Adrenal gland (tissue), 5 donors: ENCODE measurements at regions not wholly inside any gene's neighbourhood (a gene's known extent, or its start where the extent isn't known, plus 50 kb on each side); places are given as distances from the start of the nearest gene placed in this dataset.

Source experiments
- CTCF ChIP-seq, 6 experiments: fragments of 450-650 bp in 4 of 6; fragments of 200-600 bp in 2 of 6; sonication (generic) in 1 of 6; IDR thresholded peaks; 1 replicate in 5 of 6; 2 replicates in 1 of 6; pipeline versions ENCODE4 v1.5.1 to v1.8.0; 2016 to 2021; ENCODE audit warnings: antibody characterized with exemption in 6 of 6, mild to moderate bottlenecking in 2 of 6, moderate library complexity in 1 of 6
- POLR2A ChIP-seq, 2 donors: fragments of 450-650 bp; IDR thresholded peaks; one replicate each; pipeline ENCODE4 v1.6.1; 2017; ENCODE audit warnings: antibody characterized with exemption in 2 of 2, mild to moderate bottlenecking in 2 of 2, moderate library complexity in 1 of 2
- donor health status: DM: no; HTN: no; CAD: no.

DNA sequence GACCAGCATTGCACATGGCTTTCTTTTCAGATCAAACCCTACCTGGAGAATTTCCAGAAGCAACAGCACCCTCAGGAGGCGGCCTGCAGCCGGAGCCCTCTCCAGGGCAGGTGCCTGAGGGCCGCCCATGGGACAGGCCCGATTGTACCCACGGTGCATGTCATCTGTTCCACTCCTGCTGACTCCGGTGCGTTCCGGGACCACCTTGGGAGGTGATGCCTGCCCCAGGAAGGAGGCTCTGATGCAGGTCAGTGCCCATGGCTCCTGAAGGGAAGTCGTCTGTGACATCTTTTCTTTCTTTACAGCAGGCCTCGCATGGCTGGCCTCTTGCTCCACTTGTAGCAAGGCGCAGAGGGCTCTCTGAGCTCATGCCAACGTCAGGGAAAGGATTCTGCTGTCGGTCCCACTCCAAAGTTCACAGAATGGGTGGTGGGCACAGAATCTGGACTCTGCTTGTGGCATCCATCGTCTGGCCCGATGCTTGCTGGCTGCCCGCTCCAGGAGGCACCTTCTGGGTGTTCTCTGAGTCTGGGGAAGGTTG, 160.7 kb upstream of the RTL1 start:
- TF ChIP-seq POLR2A (IDR thresholded peaks at IDR 0.05) (no peak), CTCF (IDR thresholded peaks at IDR 0.05) (no peak)
